ENCODE measurements at regions not wholly inside any gene's neighbourhood (a gene's known extent, or its start where the extent isn't known, plus 50 kb on each side); places are given as distances from the start of the nearest gene placed in this dataset.
"Not testable (repeated sequence)": the region's sequence is repeated elsewhere in the genome, so short reads cannot be mapped to it uniquely, and the experiment has no call there.

GRCh38 chr7:145812218-145812617 lies 304.4 kb upstream of the CNTNAP2 start:
- DNase-seq (ENCODE audit: extremely low spot score, unreplicated experiment) = no peak
- peaks cover 18% of the 10 kb centered on the region for H3K9me3 Mint-ChIP-seq (ENCODE audit: unreplicated experiment)
- H3K27ac Mint-ChIP-seq (ENCODE audit: unreplicated experiment) = no peak overlapping the region
- H3K4me1 Mint-ChIP-seq (ENCODE audit: unreplicated experiment) = no peaks in the 10 kb centered on the region
- no peaks in the 10 kb centered on the region for H3K36me3 Mint-ChIP-seq (ENCODE audit: unreplicated experiment)
- H3K27me3 Mint-ChIP-seq (ENCODE audit: unreplicated experiment) = no peaks in the 10 kb centered on the region
- H3K4me3 Mint-ChIP-seq (ENCODE audit: unreplicated experiment) = no peak overlapping the region
- no peak for TF ChIP-seq CTCF (IDR thresholded peaks at IDR 0.05)

DNA sequence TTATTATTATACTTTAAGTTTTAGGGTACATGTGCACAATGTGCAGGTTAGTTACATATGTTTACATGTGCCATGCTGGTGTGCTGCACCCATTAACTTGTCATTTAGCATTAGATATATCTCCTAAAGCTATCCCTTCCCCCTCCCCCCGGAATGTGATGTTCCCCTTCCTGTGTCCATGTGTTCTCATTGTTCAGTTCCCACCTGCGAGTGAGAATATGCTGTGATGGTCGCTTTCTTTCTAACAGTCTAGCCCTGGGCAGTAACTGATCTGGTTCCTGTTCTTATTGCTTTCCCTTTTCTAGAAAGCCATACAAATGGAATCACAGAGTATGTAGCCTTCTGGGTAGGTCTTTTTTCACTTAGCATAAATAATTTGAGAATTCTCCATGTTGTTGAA lies 311.1 kb upstream of the CNTNAP2 start:
- not testable (repeated sequence) for H3K9me3 Mint-ChIP-seq (ENCODE audit: unreplicated experiment); H3K27me3 Mint-ChIP-seq (ENCODE audit: unreplicated experiment); H3K4me3 Mint-ChIP-seq (ENCODE audit: unreplicated experiment); H3K36me3 Mint-ChIP-seq (ENCODE audit: unreplicated experiment); DNase-seq (ENCODE audit: extremely low spot score, unreplicated experiment); H3K4me1 Mint-ChIP-seq (ENCODE audit: unreplicated experiment); H3K27ac Mint-ChIP-seq (ENCODE audit: unreplicated experiment)

DNA sequence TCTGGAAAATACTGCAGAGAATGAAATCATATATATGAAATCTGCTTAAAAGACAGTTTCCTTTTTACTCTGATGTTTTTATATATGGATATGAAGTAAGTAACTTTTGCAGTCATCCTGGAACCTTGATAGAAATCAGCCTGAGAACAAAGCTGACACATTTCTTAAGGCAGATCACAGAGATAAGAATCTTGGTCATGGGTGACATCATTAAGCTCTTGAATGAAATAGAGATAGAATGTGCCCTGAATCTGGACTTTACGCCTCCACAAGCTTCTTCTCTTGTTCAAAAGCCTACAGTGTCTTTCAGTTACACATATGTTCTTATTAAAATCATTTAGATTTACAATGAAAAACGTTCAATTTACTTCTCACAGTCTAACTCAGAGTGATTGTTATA lies 319.1 kb upstream of the CNTNAP2 start:
- Mint-ChIP-seq H3K27me3 (ENCODE audit: unreplicated experiment) (no peaks in the 10 kb centered on the region), H3K4me1 (ENCODE audit: unreplicated experiment) (no peaks in the 10 kb centered on the region), H3K27ac (ENCODE audit: unreplicated experiment) (no peak overlapping the region), H3K9me3 (ENCODE audit: unreplicated experiment) (peaks cover 4% of the 10 kb centered on the region), H3K4me3 (ENCODE audit: unreplicated experiment) (no peak overlapping the region), H3K36me3 (ENCODE audit: unreplicated experiment) (no peaks in the 10 kb centered on the region)
- TF ChIP-seq CTCF (IDR thresholded peaks at IDR 0.05) = no peak
- DNase-seq (ENCODE audit: extremely low spot score, unreplicated experiment) = no peak

DNA sequence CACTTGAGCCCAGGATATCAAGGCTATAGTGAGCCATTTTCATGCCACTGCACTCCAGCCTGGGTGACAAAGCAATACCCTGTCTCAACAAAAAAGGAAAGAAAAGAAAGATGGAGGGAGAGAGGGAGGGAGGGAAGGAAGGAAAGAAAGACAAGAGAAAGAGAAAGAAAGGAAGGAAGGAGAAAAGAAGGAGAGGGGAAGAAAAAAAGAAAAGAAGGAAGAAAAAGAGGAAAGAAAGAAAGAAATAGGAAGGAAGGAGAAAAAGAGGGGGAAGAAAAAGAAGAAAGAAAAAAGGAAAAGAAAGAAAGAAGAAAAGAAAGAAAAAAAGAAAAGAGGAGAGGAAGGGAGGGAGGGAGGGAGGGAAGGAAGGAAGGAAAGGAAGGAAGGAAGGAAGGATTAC lies 321.5 kb upstream of the CNTNAP2 start:
- Mint-ChIP-seq H3K27ac (ENCODE audit: unreplicated experiment) (no peak overlapping the region), H3K4me3 (ENCODE audit: unreplicated experiment) (no peak overlapping the region), H3K27me3 (ENCODE audit: unreplicated experiment) (no peaks in the 10 kb centered on the region), H3K9me3 (ENCODE audit: unreplicated experiment) (peaks cover 4% of the 10 kb centered on the region), H3K36me3 (ENCODE audit: unreplicated experiment) (no peaks in the 10 kb centered on the region), H3K4me1 (ENCODE audit: unreplicated experiment) (no peaks in the 10 kb centered on the region)
- DNase-seq (ENCODE audit: extremely low spot score, unreplicated experiment) = no peak
- no peak for TF ChIP-seq CTCF (IDR thresholded peaks at IDR 0.05)

DNA sequence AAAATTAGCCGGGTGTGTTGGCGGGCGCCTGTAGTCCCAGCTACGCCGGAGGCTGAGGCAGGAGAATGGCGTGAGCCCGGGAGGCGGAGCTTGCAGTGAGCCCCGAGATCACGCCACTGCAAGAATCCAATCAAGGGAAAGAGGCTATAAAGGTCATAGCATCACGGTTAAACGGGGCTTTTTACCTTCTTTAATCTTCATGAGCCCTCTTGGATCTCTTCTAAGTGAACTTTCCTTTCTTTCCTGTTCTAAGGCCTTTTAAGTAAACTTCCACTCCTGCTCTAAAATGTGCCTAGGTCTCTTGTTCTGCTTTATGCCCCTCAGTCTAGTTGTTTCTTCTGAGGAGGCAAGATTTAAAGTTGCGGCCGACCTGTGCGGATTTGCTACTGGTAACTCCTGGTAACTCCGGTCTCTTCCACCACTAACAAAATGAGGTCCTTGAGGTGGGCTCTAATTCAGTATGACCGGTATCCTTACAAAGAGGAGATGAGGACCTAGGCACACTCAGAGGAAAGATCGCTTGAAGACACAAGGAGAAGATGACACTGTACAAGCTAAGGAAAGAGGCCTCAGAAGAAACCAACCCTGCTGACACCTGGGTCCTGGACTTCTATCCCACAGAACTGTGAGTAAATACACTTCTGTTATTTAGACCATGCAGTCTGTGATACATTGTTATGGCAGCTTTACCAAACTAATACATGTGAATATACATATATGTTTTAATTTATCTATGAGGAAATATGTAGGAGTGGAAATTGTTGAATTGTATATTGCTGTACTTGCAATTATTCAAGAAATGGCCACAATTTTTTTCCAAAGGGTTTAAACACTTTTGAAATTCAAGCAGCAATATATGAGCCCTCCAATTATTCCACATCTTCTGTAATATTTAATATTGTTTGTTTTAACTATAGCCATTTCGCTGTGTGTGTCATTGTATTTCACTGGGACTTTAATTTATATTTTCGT lies 331.5 kb upstream of the CNTNAP2 start:
- no peak for TF ChIP-seq CTCF (IDR thresholded peaks at IDR 0.05)

GRCh38 chr7:145781388-145781787 lies 335.2 kb upstream of the CNTNAP2 start:
- not testable (repeated sequence) for H3K4me1 Mint-ChIP-seq (ENCODE audit: unreplicated experiment); DNase-seq (ENCODE audit: extremely low spot score, unreplicated experiment); H3K9me3 Mint-ChIP-seq (ENCODE audit: unreplicated experiment); H3K36me3 Mint-ChIP-seq (ENCODE audit: unreplicated experiment); H3K27ac Mint-ChIP-seq (ENCODE audit: unreplicated experiment); H3K27me3 Mint-ChIP-seq (ENCODE audit: unreplicated experiment); H3K4me3 Mint-ChIP-seq (ENCODE audit: unreplicated experiment)

More for the DNA sequence above, 331.5 kb upstream of the CNTNAP2 start:
- Mint-ChIP-seq H3K27ac (ENCODE audit: unreplicated experiment) (no peak overlapping the region), H3K27me3 (ENCODE audit: unreplicated experiment) (no peaks in the 10 kb centered on the region), H3K4me3 (ENCODE audit: unreplicated experiment) (no peak overlapping the region), H3K36me3 (ENCODE audit: unreplicated experiment) (no peaks in the 10 kb centered on the region), H3K4me1 (ENCODE audit: unreplicated experiment) (no peaks in the 10 kb centered on the region), H3K9me3 (ENCODE audit: unreplicated experiment) (peaks cover 17% of the 10 kb centered on the region)
- no peak for DNase-seq (ENCODE audit: extremely low spot score, unreplicated experiment)

All from osteocyte (in vitro differentiated cells).